HFF-Myc (cell line): ENCODE measurements at regions not wholly inside any gene's neighbourhood (a gene's known extent, or its start where the extent isn't known, plus 50 kb on each side); places are given as distances from the start of the nearest gene placed in this dataset.

Experiments
- DNase-seq: peaks from one replicate; pipeline ENCODE4 v3.0.0-alpha.2; 2011; ENCODE audit warnings: low read depth; ENCODE audit errors: extremely low read depth
- H3K4me3 ChIP-seq: replicated peaks from 2 replicates; pipeline ENCODE4 v1.5.1; 2011; ENCODE audit warnings: low read depth, mild to moderate bottlenecking, control low read depth, low read length
- CTCF ChIP-seq: IDR thresholded peaks from 2 replicates; pipeline ENCODE4 v1.5.1; 2012; ENCODE audit warnings: mild to moderate bottlenecking, low read depth, low read length, control low read depth; ENCODE audit errors: missing control alignments

DNA sequence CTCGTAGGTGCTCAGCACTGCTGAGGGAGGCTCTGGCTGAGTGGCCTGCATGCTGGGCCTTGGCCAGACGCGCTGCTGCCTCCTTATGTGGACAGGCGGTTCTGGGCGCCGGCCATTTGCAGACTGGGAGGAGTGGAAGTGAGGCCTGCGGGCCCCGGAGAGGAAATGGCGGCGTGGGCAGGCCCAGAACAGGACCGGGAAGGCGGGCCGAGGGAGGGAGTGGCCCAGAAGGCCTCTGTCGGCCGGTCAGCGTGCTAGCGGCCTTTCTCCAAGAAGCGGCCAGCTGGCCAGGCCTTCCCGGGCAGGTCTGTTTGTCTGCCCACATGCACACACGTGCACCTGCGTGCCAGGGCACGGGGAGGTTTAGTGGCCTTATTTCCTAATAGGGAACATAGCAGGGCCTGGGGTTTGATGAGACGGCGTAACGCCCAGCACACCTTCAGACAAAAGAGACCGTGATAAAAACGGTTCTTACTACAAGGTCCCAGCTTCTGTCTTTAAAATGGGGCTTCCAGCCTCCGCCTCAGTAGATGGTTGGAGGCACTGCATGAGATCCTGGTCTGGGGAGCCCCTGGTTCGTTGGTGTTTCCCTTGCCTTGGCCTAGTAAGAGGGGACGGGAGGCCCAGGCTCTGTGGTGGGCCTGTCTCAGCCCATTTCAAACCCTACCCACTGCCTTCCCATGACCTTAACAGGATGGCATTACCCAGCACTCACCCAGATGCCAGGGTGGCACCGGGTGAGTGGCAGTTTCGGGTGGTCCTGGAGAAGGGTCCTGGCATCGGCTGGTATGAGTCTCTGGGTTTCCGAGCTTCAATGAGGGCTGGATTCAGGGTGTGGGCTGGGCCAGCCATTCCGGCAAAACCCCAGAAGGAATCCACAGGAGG lies 65.1 kb upstream of the PPARA start:
- TF ChIP-seq CTCF: no peak
- no peak for DNase-seq
- H3K4me3 ChIP-seq: peak overlapping the region; percentile 69

- H3K4me3 ChIP-seq: peak overlapping the region; percentile 69
- no peak for TF ChIP-seq CTCF
- DNase-seq: no peak
Observed at GRCh38 chr22:46085828-46086576, 64.3 kb upstream of the PPARA start.

- H3K4me3 ChIP-seq: peak overlapping the region; percentile 69
- DNase-seq: no peak
Observed at GRCh38 chr22:46086577-46087335, 63.6 kb upstream of the PPARA start.

GRCh38 chr22:46087336-46087690 lies 63.0 kb upstream of the PPARA start:
- no peak for DNase-seq
- no peak for TF ChIP-seq CTCF
- H3K4me3 ChIP-seq: peak overlapping the region; percentile 69

More at GRCh38 chr22:46086577-46087335, 63.6 kb upstream of the PPARA start:
- TF ChIP-seq CTCF: no peak

DNA sequence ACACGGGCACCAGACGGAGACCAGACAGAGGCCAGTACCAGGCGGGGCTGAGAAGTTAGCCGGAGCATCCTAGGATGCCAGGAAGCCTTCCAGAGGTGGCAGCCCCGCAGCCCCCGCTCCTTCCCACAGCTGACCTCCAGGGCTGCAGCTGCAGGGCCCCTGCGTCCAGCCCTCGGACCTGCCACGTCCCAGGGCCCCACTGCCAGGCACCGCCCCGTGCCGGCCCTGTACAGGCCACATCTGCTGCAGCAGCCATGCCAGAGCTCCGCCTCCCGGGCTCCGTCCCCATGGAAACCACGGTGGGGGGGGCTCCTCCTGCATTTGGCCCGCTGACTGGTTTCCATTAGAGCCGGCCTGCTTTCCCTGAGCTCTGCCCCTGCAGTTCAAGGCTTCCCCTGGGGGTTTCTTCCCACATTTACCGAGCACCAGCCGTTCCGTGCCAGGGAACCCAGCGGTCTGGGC lies 62.5 kb upstream of the PPARA start:
- H3K4me3 ChIP-seq: peak overlapping the region; percentile 69
- peak; percentile 77 for DNase-seq
- TF ChIP-seq CTCF: no peak

- no peak for DNase-seq
- no peak for TF ChIP-seq CTCF
- H3K4me3 ChIP-seq: peak overlapping the region; percentile 69
Observed at GRCh38 chr22:46088541-46089311, 61.6 kb upstream of the PPARA start.
